ENCODE measurements at regions not wholly inside any gene's neighbourhood (a gene's known extent, or its start where the extent isn't known, plus 50 kb on each side); places are given as distances from the start of the nearest gene placed in this dataset.
"Not testable (repeated sequence)": the region's sequence is repeated elsewhere in the genome, so short reads cannot be mapped to it uniquely, and the experiment has no call there.

DNA sequence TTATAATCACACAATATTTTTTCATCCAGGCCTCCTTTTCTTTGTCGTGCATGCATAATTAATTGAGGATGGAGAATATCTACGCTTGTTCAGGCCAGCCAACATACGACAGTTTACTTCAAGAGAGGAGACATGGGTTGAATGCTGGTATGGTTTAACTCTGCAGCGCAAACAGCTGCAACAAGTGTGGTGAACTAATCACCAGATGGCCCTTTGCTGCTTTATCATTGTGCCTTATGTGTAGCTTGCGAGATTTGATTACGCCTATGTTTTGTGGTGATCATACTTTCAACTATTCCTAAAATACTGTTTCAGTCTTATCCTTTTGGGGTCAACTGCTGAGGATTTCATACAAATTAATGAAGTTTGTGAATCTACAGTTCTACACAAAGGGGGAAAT, 105.6 kb downstream of the IGLL1 start:
- TF ChIP-seq, protein P1, sequence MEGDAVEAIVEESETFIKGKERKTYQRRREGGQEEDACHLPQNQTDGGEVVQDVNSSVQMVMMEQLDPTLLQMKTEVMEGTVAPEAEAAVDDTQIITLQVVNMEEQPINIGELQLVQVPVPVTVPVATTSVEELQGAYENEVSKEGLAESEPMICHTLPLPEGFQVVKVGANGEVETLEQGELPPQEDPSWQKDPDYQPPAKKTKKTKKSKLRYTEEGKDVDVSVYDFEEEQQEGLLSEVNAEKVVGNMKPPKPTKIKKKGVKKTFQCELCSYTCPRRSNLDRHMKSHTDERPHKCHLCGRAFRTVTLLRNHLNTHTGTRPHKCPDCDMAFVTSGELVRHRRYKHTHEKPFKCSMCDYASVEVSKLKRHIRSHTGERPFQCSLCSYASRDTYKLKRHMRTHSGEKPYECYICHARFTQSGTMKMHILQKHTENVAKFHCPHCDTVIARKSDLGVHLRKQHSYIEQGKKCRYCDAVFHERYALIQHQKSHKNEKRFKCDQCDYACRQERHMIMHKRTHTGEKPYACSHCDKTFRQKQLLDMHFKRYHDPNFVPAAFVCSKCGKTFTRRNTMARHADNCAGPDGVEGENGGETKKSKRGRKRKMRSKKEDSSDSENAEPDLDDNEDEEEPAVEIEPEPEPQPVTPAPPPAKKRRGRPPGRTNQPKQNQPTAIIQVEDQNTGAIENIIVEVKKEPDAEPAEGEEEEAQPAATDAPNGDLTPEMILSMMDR (conservative IDR thresholded peaks at IDR 0.05; ENCODE audit: low read depth, low read length), result not testable (repeated sequence)
- not testable (repeated sequence) for TF ChIP-seq EZH2 (IDR thresholded peaks at IDR 0.05; ENCODE audit: borderline replicate concordance, low read depth, low read length, poor library complexity, severe bottlenecking)
